Peyer's patch (tissue), 4 donors: ENCODE measurements at regions not wholly inside any gene's neighbourhood (a gene's known extent, or its start where the extent isn't known, plus 50 kb on each side); places are given as distances from the start of the nearest gene placed in this dataset.
"Not testable (repeated sequence)": the region's sequence is repeated elsewhere in the genome, so short reads cannot be mapped to it uniquely, and the experiment has no call there.

Experiments
- DNase-seq, 3 donors: peaks; one replicate each; pipeline ENCODE4 v3.0.0-alpha.2; 2017 to 2019
- H3K27ac ChIP-seq, 4 donors: fragments of 200-600 bp; sonication (generic); one replicate each; pipeline ENCODE4 v1.5.1; 2016 to 2019
- H3K27me3 ChIP-seq, 2 donors: fragments of 200-600 bp; sonication (generic); one replicate each; pipeline ENCODE4 v1.5.1; 2019
- H3K36me3 ChIP-seq, 3 donors: fragments of 200-600 bp; sonication (generic); one replicate each; pipeline ENCODE4 v1.5.1; 2016 to 2019
- H3K4me1 ChIP-seq, 4 donors: fragments of 200-600 bp; sonication (generic); one replicate each; pipeline ENCODE4 v1.5.1; 2016 to 2019
- H3K4me3 ChIP-seq, 4 donors: fragments of 200-600 bp; sonication (generic); 1 replicate in 3 of 4; 2 replicates in 1 of 4; pipeline ENCODE4 v1.5.1; 2016 to 2019; ENCODE audit warnings: mild to moderate bottlenecking in 1 of 4
- H3K9me3 ChIP-seq, 4 donors: fragments of 200-600 bp; sonication (generic); one replicate each; pipeline ENCODE4 v1.5.1; 2016 to 2019; ENCODE audit warnings: mild to moderate bottlenecking in 1 of 4
- CTCF ChIP-seq, 6 experiments: fragments of 450-650 bp in 4 of 6; fragments of 200-600 bp in 2 of 6; sonication (generic) in 1 of 6; IDR thresholded peaks; one replicate each; pipeline ENCODE4 v1.5.1; 2017 to 2019; ENCODE audit warnings: antibody characterized with exemption in 6 of 6, mild to moderate bottlenecking in 3 of 6, moderate library complexity in 1 of 6
- POLR2A ChIP-seq, 2 donors: fragments of 450-650 bp; IDR thresholded peaks; one replicate each; pipeline ENCODE4 v1.5.1; 2017; ENCODE audit warnings: antibody characterized with exemption in 2 of 2, mild to moderate bottlenecking in 2 of 2, moderate library complexity in 2 of 2

DNA sequence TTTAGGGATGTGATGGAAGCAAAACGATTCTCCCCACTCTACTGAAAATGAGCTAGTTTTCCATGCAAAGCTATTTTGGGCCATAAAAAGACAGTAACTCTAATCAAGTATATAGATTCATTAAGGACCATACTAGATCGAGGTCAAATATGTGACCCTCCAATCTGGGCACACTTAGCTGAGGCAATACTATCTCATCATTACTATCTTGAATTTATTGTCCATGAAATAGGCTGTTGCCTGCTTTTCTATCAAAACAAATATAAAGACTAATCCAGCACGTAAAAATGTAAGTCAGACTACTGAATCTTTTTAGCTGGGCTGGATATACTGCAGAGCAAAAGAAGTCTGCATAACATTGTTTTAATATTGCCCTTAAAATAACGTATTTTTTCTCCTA lies 943.1 kb downstream of the NR2F1-AS1 start:
- H3K27ac ChIP-seq, result no peak overlapping the region
- no peaks in the 10 kb centered on the region for H3K27me3 ChIP-seq
- H3K36me3 ChIP-seq, result no peaks in the 10 kb centered on the region
- no peak overlapping the region for H3K4me3 ChIP-seq
- H3K4me1 ChIP-seq, result peaks cover 0 to 7% (median 0%) of the 10 kb centered on the region in 4 donors
- no peak for TF ChIP-seq POLR2A (IDR thresholded peaks at IDR 0.05)
- TF ChIP-seq CTCF (IDR thresholded peaks at IDR 0.05), result no peak
- H3K9me3 ChIP-seq, result no peaks in the 10 kb centered on the region
- no peak for DNase-seq

DNA sequence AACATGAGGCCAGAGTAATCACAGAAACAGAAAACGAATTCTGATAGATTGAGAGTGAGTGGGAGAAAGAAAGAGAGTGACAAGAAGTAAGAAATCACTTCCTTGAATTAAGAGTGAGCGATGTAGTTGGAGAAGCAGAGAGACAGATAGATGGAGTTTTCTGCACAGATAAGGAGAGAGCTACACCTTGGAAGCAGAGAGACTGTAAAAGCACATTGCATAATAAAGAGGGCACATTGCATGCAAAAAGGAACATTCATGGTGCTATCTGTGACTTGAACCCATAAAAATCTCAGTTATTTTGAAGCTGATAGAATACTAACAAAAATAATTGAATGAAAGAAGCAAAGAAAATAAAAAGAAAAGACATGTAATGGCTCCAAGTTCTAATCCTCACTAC lies 943.8 kb downstream of the NR2F1-AS1 start:
- Histone ChIP-seq H3K9me3 (no peaks in the 10 kb centered on the region), H3K36me3 (no peaks in the 10 kb centered on the region), H3K4me3 (no peak overlapping the region), H3K4me1 (peaks cover 0 to 7% (median 0%) of the 10 kb centered on the region in 4 donors), H3K27me3 (no peaks in the 10 kb centered on the region), H3K27ac (no peak overlapping the region)
- no peak for TF ChIP-seq CTCF (IDR thresholded peaks at IDR 0.05)
- no peak for TF ChIP-seq POLR2A (IDR thresholded peaks at IDR 0.05)
- no peak for DNase-seq

DNA sequence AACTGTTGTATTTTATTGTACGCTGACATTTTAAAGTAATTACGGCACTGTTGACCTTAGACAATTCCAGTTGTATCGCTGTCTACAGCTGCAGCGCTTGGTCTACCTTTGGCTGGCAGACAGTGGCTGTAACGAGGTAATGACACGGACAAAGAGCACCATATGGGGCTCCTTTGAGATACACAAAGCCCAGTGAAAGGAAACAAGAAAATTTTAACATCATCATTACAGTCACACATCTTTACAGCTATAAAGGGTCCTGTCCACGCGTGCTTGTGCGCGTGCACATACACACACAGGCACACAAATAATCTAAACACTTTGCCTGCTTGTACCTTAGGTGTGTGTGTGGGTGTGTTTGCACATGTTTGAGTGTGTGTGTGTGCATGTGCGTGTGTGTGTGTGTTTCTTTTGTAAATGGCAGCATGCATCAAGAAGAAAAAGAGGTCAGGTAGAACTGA lies 946.0 kb downstream of the NR2F1-AS1 start:
- Histone ChIP-seq H3K27ac (no peak overlapping the region), H3K4me3 (no peak overlapping the region), H3K9me3 (no peaks in the 10 kb centered on the region), H3K36me3 (no peaks in the 10 kb centered on the region), H3K27me3 (no peaks in the 10 kb centered on the region), H3K4me1 (no peaks in the 10 kb centered on the region)
- TF ChIP-seq POLR2A (IDR thresholded peaks at IDR 0.05) (no peak), CTCF (IDR thresholded peaks at IDR 0.05) (no peak)
- no peak for DNase-seq

- no peak for DNase-seq
- Histone ChIP-seq H3K4me1 (no peaks in the 10 kb centered on the region), H3K36me3 (no peaks in the 10 kb centered on the region), H3K27ac (no peak overlapping the region), H3K27me3 (no peaks in the 10 kb centered on the region), H3K4me3 (no peak overlapping the region), H3K9me3 (no peaks in the 10 kb centered on the region)
- no peak for TF ChIP-seq POLR2A (IDR thresholded peaks at IDR 0.05)
- TF ChIP-seq CTCF (IDR thresholded peaks at IDR 0.05), result no peak
Observed at GRCh38 chr5:92633875-92634487, 947.0 kb downstream of the NR2F1-AS1 start.

DNA sequence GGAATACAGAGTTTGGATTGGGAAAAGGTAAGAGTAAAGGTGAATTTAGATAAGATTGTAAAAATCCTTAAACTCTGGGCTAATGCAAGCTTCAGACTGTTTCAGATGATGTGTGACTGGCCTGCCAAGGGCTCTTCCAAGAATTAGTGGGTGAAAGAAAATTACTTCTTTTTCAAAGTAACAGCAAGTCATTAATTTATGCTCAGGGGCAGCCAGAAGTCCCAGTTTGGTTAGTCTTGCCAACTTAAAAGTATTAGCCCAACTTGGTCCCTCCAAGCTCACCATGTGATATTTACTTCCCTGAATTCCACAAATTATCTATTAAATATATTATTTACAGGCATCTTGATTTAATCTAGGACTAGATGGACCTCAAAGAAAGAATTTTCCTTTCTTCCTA lies 947.8 kb downstream of the NR2F1-AS1 start:
- DNase-seq, result no peak
- no peaks in the 10 kb centered on the region for H3K4me1 ChIP-seq
- H3K36me3 ChIP-seq, result no peaks in the 10 kb centered on the region
- no peak overlapping the region for H3K27ac ChIP-seq
- TF ChIP-seq CTCF (IDR thresholded peaks at IDR 0.05) (no peak), POLR2A (IDR thresholded peaks at IDR 0.05) (no peak)
- no peak overlapping the region for H3K4me3 ChIP-seq
- H3K9me3 ChIP-seq, result no peaks in the 10 kb centered on the region
- no peaks in the 10 kb centered on the region for H3K27me3 ChIP-seq

DNA sequence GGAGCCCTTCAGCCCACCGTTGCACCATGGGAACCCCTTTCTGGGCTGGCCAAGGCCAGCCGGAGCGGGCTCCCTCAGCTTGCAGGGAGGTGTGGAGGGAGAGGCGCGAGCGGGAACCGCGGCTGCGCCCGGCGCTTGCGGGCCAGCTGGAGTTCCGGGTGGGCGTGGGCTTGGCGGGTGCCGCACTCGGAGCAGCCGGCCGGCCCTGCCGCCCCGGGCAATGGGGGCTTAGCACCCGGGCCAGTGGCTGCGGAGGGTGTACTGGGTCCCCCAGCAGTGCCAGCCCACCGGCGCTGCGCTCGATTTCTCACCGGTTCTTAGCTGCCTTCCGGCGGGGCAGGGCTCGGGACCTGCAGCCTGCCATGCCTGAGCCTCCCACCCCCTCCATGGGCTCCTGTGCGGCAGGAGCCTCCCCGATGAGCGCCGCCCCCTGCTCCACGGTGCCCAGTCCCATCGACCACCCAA lies 949.8 kb downstream of the NR2F1-AS1 start:
- H3K36me3 ChIP-seq, DNase-seq, H3K27me3 ChIP-seq, H3K9me3 ChIP-seq, H3K4me1 ChIP-seq, H3K4me3 ChIP-seq, H3K27ac ChIP-seq: not testable (repeated sequence)
